ENCODE measurements at regions not wholly inside any gene's neighbourhood (a gene's known extent, or its start where the extent isn't known, plus 50 kb on each side); places are given as distances from the start of the nearest gene placed in this dataset.
"Not testable (repeated sequence)": the region's sequence is repeated elsewhere in the genome, so short reads cannot be mapped to it uniquely, and the experiment has no call there.

DNA sequence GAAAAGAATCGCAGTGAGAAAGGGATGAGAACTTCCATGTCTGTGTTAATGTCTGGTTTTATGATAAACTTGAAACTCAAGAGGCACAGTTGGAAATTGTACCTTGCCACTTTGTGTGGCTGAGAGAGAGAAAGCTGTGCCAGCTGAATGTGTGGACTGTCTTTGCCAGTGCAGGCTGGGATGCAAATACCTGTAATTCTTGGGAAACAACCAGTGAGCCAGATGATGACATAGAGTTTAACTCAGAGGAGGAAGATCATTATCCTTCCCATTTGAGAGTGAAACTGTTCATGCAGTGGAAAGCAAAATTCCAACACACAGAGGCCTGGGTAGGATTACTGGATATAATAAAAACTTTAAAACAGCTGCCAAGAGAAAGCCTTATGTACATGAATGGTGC, 141.5 kb upstream of the NPAP1 start:
- TF ChIP-seq CEBPB (IDR thresholded peaks at IDR 0.05; ENCODE audit: low read depth); ZFX (IDR thresholded peaks at IDR 0.05); POLR2AphosphoS5 (IDR thresholded peaks at IDR 0.05; ENCODE audit: low read depth, low read length); EZH2 (IDR thresholded peaks at IDR 0.05); EGR1 (IDR thresholded peaks at IDR 0.05; ENCODE audit: low read depth); EZH2phosphoT487 (IDR thresholded peaks at IDR 0.05; ENCODE audit: borderline replicate concordance): not testable (repeated sequence)
- TF ChIP-seq, protein P1, sequence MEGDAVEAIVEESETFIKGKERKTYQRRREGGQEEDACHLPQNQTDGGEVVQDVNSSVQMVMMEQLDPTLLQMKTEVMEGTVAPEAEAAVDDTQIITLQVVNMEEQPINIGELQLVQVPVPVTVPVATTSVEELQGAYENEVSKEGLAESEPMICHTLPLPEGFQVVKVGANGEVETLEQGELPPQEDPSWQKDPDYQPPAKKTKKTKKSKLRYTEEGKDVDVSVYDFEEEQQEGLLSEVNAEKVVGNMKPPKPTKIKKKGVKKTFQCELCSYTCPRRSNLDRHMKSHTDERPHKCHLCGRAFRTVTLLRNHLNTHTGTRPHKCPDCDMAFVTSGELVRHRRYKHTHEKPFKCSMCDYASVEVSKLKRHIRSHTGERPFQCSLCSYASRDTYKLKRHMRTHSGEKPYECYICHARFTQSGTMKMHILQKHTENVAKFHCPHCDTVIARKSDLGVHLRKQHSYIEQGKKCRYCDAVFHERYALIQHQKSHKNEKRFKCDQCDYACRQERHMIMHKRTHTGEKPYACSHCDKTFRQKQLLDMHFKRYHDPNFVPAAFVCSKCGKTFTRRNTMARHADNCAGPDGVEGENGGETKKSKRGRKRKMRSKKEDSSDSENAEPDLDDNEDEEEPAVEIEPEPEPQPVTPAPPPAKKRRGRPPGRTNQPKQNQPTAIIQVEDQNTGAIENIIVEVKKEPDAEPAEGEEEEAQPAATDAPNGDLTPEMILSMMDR (IDR thresholded peaks at IDR 0.05 in 2 of 3, conservative IDR thresholded peaks at IDR 0.05 in 1 of 3; ENCODE audit: borderline replicate concordance in 1 of 3, insufficient read depth in 1 of 3, low read depth in 2 of 3, low read length in 2 of 3): not testable (repeated sequence)
- TF ChIP-seq, protein P2, sequence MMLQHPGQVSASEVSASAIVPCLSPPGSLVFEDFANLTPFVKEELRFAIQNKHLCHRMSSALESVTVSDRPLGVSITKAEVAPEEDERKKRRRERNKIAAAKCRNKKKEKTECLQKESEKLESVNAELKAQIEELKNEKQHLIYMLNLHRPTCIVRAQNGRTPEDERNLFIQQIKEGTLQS (IDR thresholded peaks at IDR 0.05): not testable (repeated sequence)

All from HCT116 (cell line).